LNCaP clone FGC (cell line): ENCODE measurements at regions not wholly inside any gene's neighbourhood (a gene's known extent, or its start where the extent isn't known, plus 50 kb on each side); places are given as distances from the start of the nearest gene placed in this dataset.

Experiments
- DNase-seq: peaks from one replicate; pipeline ENCODE4 v3.0.0-alpha.2; 2011; ENCODE audit warnings: low read depth
- H3K4me3 ChIP-seq: 2 replicates; pipeline ENCODE4 v1.5.1; 2011; ENCODE audit warnings: mild to moderate bottlenecking, low read depth, low read length, control low read depth
- CTCF ChIP-seq: IDR thresholded peaks from 2 replicates; pipeline ENCODE4 v1.5.1; 2012; ENCODE audit warnings: mild to moderate bottlenecking; ENCODE audit not compliant: control insufficient read depth, insufficient read depth; ENCODE audit errors: extremely low read depth

GRCh38 chr15:47486040-47486439 is 231.3 kb upstream of the SEMA6D start:
- no peak overlapping the region for H3K4me3 ChIP-seq
- no peak for DNase-seq
- no peak for TF ChIP-seq CTCF

DNA sequence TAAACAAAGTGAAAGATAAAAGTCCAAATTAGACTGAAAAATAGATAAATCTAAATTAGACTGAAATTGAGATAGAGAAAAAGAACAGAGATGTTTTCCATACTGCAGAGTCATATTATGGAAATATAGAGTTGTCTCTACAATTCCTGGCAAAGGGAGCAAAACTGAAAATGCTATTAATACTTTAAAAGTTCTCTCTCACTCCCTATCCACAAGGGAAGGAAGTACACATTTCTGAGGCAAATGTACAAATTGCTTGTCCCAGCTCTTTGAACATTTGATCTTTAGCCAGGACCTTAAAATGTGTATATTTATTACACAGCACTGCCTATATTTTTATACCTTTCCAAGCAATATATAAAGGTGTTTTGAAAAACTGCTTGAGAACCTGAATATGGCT is 225.1 kb upstream of the SEMA6D start:
- H3K4me3 ChIP-seq: no peak overlapping the region
- no peak for DNase-seq
- TF ChIP-seq CTCF: no peak

GRCh38 chr15:47493357-47494247 is 223.7 kb upstream of the SEMA6D start:
- no peak overlapping the region for H3K4me3 ChIP-seq
- no peak for TF ChIP-seq CTCF
- no peak for DNase-seq

DNA sequence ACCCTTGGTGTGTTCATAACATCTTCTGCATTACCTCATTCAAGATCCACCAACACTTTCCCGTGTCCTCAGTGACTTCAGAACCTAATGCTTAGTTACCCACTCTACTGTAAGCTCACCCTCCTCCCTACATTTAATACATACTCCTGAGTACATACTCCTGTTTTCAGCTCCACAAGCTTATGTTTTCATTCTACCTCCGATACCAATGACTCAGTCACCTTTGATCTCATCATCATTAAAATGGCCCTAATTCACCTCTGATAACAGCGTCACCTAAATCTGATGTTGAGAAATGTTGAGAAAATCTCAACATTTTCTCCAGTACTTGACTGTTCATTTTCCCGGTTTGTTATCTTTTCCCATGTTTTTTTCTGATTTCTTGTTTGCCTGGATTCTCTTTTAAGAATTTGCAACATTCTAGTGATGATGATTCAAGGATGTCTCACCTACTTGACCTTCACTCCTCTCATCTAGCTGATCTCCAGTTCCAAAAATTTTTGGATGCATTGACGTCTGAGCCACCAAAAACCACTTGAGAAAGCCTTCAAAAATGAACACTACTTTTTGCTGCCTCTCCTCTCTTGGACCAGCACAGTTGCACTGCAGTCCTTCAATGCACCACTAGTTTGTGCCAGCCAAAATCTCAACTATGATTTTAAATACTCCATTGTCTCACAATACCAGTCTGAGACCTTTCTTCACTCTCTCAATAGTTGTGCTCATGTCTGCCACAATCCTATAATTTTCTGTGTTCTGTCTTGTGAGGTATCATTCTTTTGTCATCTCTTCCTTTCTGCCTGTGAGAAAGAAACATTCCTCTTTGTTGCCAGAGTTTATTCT is 220.7 kb upstream of the SEMA6D start:
- DNase-seq: no peak
- no peak for TF ChIP-seq CTCF
- no peak overlapping the region for H3K4me3 ChIP-seq

DNA sequence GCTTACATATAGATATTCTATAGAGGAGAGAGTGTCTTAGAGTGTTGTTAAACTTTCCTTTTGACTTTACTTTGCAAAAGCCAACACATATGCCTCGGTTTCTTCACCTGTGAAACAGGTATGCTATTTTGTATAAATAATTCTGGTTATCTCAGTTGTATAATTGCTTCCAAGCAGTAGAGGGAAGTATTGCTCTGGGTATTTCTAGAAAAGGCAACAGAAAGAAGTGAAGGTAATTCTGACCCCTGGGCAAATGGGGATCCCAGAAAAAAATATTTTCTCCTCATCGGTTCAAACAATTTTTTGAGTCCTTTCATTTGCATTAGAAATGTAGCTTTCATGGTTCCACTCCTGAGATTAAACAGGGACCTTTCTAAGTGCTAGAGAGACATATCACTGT is 216.5 kb upstream of the SEMA6D start:
- no peak for DNase-seq
- TF ChIP-seq CTCF: no peak
- no peak overlapping the region for H3K4me3 ChIP-seq

GRCh38 chr15:47502041-47502440 is 215.3 kb upstream of the SEMA6D start:
- no peak for DNase-seq
- no peak for TF ChIP-seq CTCF
- H3K4me3 ChIP-seq: no peak overlapping the region
